ENCODE measurements at regions not wholly inside any gene's neighbourhood (a gene's known extent, or its start where the extent isn't known, plus 50 kb on each side); places are given as distances from the start of the nearest gene placed in this dataset.

DNA sequence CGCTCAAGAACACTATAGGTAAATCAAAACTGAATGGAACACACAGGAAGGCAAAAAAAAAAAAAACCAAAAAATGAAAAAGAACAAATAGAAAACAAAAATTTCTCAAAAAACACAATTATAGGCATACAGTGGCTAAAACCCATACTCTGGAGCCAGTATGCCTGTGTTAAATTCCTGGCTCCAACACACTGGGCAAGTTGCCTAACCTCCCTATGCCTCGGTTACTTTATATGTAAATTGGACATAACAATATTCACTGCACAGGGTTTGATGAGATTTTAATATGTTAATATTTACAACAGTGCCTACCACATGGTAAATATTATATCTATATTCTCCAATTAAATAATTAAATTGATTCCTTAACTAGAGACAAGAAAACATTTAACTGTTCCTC is 217.1 kb downstream of the HTR7 start:
- DNase-seq = no peak

DNA sequence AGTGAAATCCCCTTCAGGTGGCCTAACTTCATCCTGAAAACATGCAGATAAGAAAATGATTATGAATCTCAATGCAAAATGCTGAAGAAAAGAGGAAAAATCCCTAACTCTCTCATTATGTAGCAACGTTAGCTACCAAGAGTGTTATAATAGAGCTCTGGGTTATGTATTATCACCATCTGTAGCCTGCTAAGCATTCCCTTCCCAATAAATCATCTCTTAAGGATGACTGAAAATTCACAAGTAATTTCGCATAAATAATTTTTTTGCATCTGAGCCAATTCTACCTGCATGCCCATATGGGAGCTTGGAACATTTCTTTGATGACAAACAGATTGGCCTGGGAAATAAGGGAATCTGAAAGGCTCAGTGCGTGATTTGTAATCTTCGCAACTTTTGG is 216.1 kb downstream of the HTR7 start:
- no peak for DNase-seq

DNA sequence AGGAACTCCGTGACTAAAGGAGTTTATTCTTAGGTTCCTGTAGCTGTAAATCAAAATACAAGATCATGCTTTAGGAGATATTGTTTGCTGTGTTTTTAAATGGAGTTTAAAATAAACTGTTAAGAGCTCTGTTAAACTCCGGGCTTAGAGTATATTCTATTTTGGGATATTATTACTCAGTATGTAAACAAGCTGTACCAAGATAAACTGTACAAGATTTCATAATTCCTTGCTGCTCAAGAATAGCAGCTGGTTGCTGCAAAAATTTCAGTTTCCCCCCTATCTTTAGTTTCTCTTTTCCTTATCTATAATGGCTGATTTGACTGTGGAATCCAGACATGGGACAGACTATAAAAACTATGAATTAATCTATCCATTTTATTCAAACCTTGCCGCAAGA is 215.7 kb downstream of the HTR7 start:
- no peak for DNase-seq

DNA sequence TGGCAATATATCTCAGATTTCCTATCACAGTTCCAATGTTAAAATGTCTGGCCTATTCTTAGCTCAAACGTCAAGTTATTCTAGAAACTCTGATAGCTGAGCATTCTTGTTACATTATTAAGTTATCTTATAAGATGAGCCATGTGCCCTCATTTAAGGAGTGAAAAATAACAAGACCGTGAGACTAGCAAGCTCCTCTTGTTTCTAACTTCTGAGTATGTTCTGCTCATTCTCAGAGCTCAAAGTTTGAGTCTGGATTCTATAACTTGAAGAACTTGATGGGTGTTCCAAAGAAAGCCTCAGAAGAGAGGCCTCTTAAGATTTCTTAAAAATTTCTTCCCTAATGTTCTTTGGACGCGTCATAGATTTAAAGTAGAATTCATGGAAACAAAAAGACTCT is 215.2 kb downstream of the HTR7 start:
- no peak for DNase-seq

DNA sequence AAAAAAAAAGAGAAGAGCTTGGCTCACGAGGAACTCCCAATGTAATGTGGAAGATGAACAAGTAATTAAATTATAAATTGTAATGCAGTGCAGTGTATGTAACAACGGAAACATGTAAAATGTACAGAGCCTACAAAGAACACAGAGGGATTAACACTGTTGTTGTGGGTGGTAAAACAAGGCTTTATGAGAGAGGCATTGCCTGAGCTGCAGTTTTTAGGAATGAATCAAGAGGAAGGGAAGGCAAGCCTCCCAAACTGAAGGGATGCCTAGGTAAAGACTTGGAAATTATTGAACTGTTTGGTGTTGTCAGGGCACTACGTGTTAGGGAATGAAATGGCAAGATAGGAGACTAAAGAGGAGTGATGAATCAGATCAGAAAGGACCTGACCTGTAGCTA is 213.7 kb downstream of the HTR7 start:
- DNase-seq = no peak

DNA sequence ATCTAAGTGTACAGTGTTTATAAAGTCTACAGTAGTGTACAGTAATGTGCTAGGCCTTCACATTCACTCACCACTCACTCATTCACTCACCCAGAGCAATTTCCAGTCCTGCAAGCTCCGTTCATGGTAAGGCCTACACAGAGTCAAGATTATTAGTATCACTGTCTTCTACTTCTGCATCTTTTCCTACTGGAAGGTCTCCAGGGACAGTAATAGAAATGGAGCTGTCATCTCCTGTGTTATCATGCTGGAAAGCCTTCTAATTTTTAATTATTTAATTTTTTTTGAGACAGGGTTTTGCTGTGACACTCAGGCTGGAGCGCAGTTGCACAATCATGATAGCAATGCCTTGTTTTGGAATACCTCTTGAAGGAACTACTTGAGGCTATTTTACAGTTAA is 207.0 kb downstream of the HTR7 start:
- DNase-seq = no peak

DNA sequence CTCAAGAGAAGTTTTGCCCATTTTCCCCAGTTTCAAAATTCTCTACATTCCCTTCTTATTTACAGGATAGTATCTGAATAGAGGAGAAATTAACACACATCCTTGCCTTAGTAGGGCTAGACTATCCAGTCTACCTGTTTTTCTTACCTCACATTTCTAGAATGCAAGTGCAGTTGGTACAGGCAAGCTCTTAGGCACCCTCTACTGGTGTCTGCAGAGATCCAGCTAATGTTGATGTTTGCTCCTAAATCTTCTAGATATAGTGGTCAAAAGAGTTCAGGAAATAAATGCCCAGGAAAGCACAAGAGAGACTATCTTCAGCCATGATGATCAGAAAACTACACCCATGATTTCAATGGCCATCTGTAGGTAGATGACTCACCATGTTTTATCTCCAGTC is 205.3 kb downstream of the HTR7 start:
- DNase-seq = no peak

DNA sequence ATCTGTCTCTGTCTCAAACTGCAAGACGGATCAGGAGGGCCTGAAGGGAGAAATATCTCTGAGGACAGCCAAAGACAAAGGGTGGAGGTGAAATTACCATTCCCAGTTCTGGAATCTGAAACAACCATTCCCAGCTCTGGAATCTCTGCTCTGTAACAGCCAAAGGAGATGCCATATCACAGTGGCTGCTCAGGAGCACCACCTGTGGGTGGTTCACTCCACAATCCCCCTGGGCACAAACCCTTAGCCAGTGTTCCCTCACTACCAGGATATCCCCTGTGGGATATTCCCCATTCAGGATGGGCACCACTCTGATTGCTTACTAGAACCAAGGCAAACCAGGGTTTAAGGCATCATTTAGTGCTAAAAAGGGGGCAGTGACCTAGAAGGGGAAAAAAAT is 199.0 kb downstream of the HTR7 start:
- no peak for DNase-seq

DNA sequence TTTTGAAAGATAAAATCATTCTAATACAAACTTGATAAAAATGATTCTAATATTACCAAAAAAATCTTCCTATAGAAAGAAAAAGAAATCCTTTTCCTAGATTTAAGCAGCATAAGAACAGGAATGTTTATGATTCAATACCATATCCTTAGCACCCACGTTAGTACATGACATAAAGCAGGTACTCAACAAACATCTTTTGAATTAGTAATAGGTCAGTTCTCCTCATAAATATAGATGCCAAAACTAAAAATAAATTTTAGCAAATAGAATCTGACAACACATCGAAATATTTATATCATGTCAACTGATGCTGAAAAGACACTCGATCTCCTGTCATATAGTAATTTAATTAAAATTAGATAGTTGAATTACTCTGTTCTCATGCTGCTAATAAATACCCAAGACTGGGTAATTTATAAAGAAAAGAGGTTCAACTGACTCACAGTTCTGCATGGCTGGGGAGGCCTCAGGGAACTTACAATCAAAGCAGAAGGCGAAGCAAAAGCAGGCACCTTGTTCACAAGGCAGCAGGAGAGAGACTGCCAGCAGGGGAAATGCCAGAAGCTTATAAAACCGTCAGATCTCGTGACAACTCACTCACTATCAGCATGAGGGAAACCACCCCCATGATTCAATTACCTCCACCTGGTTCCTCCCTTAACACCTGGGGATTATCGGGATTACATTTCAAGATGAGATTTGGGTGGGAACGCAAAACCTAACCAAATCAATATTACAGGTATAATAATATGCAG is 191.8 kb downstream of the HTR7 start:
- no peak for DNase-seq

DNA sequence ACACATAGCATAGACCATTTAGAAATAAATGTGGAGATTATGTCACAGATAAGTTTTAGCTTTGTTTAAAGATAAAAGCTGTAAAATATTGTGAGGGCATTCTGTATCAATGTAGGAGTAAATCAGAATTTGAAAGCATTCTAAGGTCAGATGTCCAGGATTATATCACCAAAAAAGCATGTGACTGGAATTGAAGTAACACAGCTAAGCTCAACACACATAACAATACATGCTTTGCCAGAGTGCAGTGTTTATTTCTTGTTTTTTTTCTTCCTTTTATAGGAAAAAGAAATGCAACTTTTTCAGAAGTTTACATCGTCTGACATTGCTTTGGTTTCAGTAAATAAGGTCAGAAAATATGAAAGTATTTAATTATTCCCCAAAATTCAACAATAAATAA is 183.4 kb downstream of the HTR7 start:
- no peak for DNase-seq

DNA sequence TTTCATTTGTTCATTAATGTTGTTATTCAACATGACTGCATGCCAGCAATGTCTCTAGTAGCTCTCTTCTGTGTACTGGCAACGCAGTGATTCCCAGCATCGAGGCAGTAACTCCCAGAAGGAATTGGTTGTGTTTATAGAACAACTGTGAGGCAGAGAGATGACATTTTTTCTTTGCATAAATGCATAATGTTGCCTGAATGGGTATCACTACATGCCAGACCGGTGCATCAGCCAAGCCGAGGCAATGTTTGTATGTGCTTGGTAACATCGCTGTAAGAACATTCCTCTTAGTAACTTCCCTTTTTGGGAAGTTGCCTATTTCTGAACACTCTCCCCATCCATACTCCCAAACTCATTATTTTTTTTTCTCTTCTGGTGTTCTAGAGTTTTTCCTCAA is 182.9 kb downstream of the HTR7 start:
- DNase-seq = no peak

DNA sequence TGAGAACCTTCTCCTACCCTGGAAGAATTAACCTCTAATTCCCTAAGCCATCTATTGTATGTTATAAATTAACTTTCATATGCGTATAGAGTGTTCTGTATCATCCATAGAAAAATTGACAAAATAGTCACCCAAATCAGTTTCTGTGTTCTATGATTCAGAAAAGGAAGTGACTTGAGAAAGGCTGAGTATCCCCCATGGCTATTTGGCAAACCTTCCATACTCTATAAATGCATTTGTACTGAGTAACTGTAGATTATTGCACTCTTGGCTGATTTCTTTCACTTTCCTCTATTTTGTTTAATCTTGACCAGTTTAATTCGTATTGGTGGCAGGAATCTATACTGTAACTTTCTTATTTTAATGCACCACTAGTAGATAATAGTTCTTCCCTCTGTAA is 182.2 kb downstream of the HTR7 start:
- no peak for DNase-seq

Measured in CD4-positive, alpha-beta T cell treated with Interleukin-17A for 1 hour (primary cell).